Breast epithelium (tissue), 4 donors: ENCODE measurements at regions not wholly inside any gene's neighbourhood (a gene's known extent, or its start where the extent isn't known, plus 50 kb on each side); places are given as distances from the start of the nearest gene placed in this dataset.
A peak's percentile ranks its signal among the peaks of the same experiment; 100 is the strongest.

ENCODE experiments used
- DNase-seq, 2 donors: peaks; one replicate each; pipeline ENCODE4 v3.0.0-alpha.2; 2019; ENCODE audit warnings: low spot score in 2 of 2
- H3K27ac ChIP-seq, 2 donors: fragments of 200-600 bp; sonication (generic) in 1 of 2; one replicate each; pipeline ENCODE4 v1.5.1; 2016 to 2019; ENCODE audit warnings: mild to moderate bottlenecking in 1 of 2
- H3K27me3 ChIP-seq, 2 donors: fragments of 200-600 bp; sonication (generic) in 1 of 2; one replicate each; pipeline versions ENCODE4 v1.5.1 to v1.6.0; 2017 to 2019; ENCODE audit warnings: control low read depth in 1 of 2, mild to moderate bottlenecking in 1 of 2
- H3K36me3 ChIP-seq: fragments of 200-600 bp; one replicate; pipeline ENCODE4 v1.5.1; 2019
- H3K4me1 ChIP-seq, 2 donors: fragments of 200-600 bp; sonication (generic); one replicate each; pipeline ENCODE4 v1.5.1; 2016 to 2019; ENCODE audit warnings: control low read depth in 1 of 2
- H3K4me3 ChIP-seq, 3 donors: fragments of 200-600 bp; sonication (generic); 1 replicate in 2 of 3; 2 replicates in 1 of 3; pipeline ENCODE4 v1.5.1; 2016 to 2019; ENCODE audit warnings: mild to moderate bottlenecking in 3 of 3, moderate library complexity in 2 of 3
- H3K9me3 ChIP-seq, 2 donors: fragments of 200-600 bp; sonication (generic) in 1 of 2; one replicate each; pipeline ENCODE4 v1.5.1; 2016 to 2019; ENCODE audit warnings: control low read depth in 1 of 2
- CTCF ChIP-seq, 3 donors: fragments of 450-650 bp; IDR thresholded peaks; one replicate each; pipeline ENCODE4 v1.5.1; 2016 to 2017; ENCODE audit warnings: antibody characterized with exemption in 3 of 3, mild to moderate bottlenecking in 3 of 3, moderate library complexity in 3 of 3
- POLR2A ChIP-seq: fragments of 450-650 bp; IDR thresholded peaks from one replicate; pipeline ENCODE4 v1.6.1; 2016; ENCODE audit warnings: antibody characterized with exemption, mild to moderate bottlenecking, moderate library complexity
- POLR2AphosphoS5 ChIP-seq, 3 donors: sonication (generic); formaldehyde crosslinking; IDR thresholded peaks; one replicate each; pipeline ENCODE4 v1.6.1; 2017; ENCODE audit warnings: antibody characterized with exemption in 3 of 3
- intact Hi-C: fragments of 100-400 bp; cut with DNase I; formaldehyde crosslinking; loops from one replicate; pipeline ENCODE4 v1.15.1; 2023; ENCODE audit warnings: low total_unique reads

- no peak for DNase-seq
- no peaks in the 10 kb centered on the region for H3K9me3 ChIP-seq
- H3K4me3 ChIP-seq, result no peak overlapping the region
- no peaks in the 10 kb centered on the region for H3K4me1 ChIP-seq
- no peak overlapping the region for H3K27ac ChIP-seq
- peaks cover 0 to 41% of the 10 kb centered on the region in 2 donors for H3K27me3 ChIP-seq
- intact Hi-C loops, result no loop called here
- TF ChIP-seq POLR2AphosphoS5 (IDR thresholded peaks at IDR 0.05), result no peak
- no peak for TF ChIP-seq POLR2A
- TF ChIP-seq CTCF (IDR thresholded peaks at IDR 0.05), result no peak
- no peaks in the 10 kb centered on the region for H3K36me3 ChIP-seq
Observed at GRCh38 chr20:37624963-37625362, 68.9 kb upstream of the CTNNBL1 start.

DNA sequence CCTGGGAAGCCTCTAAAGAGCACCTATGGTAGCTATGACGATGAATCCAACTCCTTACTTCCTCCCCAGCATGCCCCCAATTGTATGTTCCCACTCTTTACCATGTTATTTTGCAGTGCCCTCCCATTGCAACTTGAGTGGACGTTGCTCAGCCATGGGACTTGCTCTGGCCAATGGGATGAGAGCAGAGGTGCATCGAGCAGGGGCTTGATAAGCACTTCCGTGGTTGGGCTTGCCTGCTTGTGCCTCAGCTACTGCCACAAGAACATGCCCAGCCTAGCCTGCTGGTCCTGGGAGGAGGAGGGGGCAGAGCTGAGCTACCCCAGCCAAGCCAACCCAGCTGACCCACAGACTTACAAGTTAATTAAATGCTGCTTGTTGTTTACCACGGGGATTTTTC lies 71.1 kb upstream of the CTNNBL1 start:
- no peak for DNase-seq
- no peak for TF ChIP-seq CTCF (IDR thresholded peaks at IDR 0.05)
- TF ChIP-seq POLR2A, result no peak
- no peak for TF ChIP-seq POLR2AphosphoS5 (IDR thresholded peaks at IDR 0.05)
- Histone ChIP-seq H3K27me3 (peaks cover 0 to 35% of the 10 kb centered on the region in 2 donors), H3K36me3 (no peaks in the 10 kb centered on the region), H3K4me1 (no peaks in the 10 kb centered on the region), H3K9me3 (no peaks in the 10 kb centered on the region), H3K4me3 (no peak overlapping the region), H3K27ac (no peak overlapping the region)
- intact Hi-C loops, result no loop called here

GRCh38 chr20:37619496-37619895 lies 74.3 kb upstream of the CTNNBL1 start:
- intact Hi-C loops, result no loop called here
- peaks cover 0 to 35% of the 10 kb centered on the region in 2 donors for H3K27me3 ChIP-seq
- peaks cover 0 to 5% of the 10 kb centered on the region in 2 donors for H3K9me3 ChIP-seq
- H3K27ac ChIP-seq, result no peak overlapping the region
- no peak overlapping the region for H3K4me3 ChIP-seq
- no peak for DNase-seq
- H3K4me1 ChIP-seq, result no peaks in the 10 kb centered on the region
- no peak for TF ChIP-seq POLR2A
- no peak for TF ChIP-seq CTCF (IDR thresholded peaks at IDR 0.05)
- no peak for TF ChIP-seq POLR2AphosphoS5 (IDR thresholded peaks at IDR 0.05)
- no peaks in the 10 kb centered on the region for H3K36me3 ChIP-seq

DNA sequence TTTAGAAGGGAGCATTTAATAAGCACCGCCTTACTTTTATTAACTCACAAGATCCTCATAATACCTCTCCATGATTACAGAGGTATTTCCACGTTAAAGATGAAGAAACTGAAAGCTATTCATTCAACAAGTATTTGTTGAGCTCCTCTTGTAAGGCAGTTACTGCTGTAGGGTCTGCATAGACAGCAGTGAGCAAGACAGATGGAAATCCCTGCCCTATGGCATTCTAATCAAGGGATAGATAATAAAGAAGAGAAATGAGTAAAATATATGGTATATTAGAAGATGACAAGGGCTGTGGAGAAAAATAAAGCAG lies 77.8 kb upstream of the CTNNBL1 start:
- Histone ChIP-seq H3K27me3 (peaks cover 0 to 12% of the 10 kb centered on the region in 2 donors), H3K36me3 (no peaks in the 10 kb centered on the region), H3K27ac (no peak overlapping the region), H3K9me3 (peaks cover 0 to 5% of the 10 kb centered on the region in 2 donors), H3K4me1 (no peaks in the 10 kb centered on the region), H3K4me3 (no peak overlapping the region)
- intact Hi-C loops, result no loop called here
- no peak for DNase-seq
- TF ChIP-seq POLR2A (no peak), CTCF (IDR thresholded peaks at IDR 0.05) (no peak), POLR2AphosphoS5 (IDR thresholded peaks at IDR 0.05) (no peak)

GRCh38 chr20:37615340-37616109 lies 78.3 kb upstream of the CTNNBL1 start:
- Histone ChIP-seq H3K4me3 (no peak overlapping the region), H3K27me3 (peaks cover 0 to 11% of the 10 kb centered on the region in 2 donors), H3K36me3 (no peaks in the 10 kb centered on the region), H3K27ac (no peak overlapping the region), H3K4me1 (no peaks in the 10 kb centered on the region), H3K9me3 (peaks cover 0 to 5% of the 10 kb centered on the region in 2 donors)
- TF ChIP-seq CTCF (IDR thresholded peaks at IDR 0.05), result peak in 2 of 3 donors; percentile 7 to 53
- no peak for TF ChIP-seq POLR2A
- no peak for TF ChIP-seq POLR2AphosphoS5 (IDR thresholded peaks at IDR 0.05)
- no peak for DNase-seq
- intact Hi-C loops, result no loop called here
